ENCODE measurements at regions not wholly inside any gene's neighbourhood (a gene's known extent, or its start where the extent isn't known, plus 50 kb on each side); places are given as distances from the start of the nearest gene placed in this dataset.

- Histone ChIP-seq H3F3A (ENCODE audit: insufficient read depth, low read length, poor library complexity, severe bottlenecking) (no peaks in the 10 kb centered on the region), H3K4me3 (ENCODE audit: low read length) (no peak overlapping the region), H4K20me1 (ENCODE audit: insufficient read depth) (peaks cover 5% of the 10 kb centered on the region), H2AFZ (ENCODE audit: low read depth, low read length) (no peak overlapping the region), H3K79me2 (replicated peaks; ENCODE audit: insufficient read depth, low read length) (peaks cover 2% of the 10 kb centered on the region), H3K27me3 (ENCODE audit: insufficient read depth, low read depth, low read length) (no peaks in the 10 kb centered on the region), H3K9me2 (ENCODE audit: insufficient read depth, low read length) (no peaks in the 10 kb centered on the region), H3K4me2 (ENCODE audit: low read length) (no peak overlapping the region), H3K9ac (ENCODE audit: low read length) (no peak overlapping the region), H3K36me3 (ENCODE audit: insufficient read depth, low read length) (no peaks in the 10 kb centered on the region), H3K9me3 (ENCODE audit: low read length) (no peaks in the 10 kb centered on the region), H3K27ac (ENCODE audit: low read length) (no peak overlapping the region)
- TF ChIP-seq EZH2 (IDR thresholded peaks at IDR 0.05; ENCODE audit: borderline replicate concordance, insufficient read depth, low read length, poor library complexity, severe bottlenecking) (no peak), TAF1 (IDR thresholded peaks at IDR 0.05; ENCODE audit: low read depth) (no peak), POLR2AphosphoS5 (IDR thresholded peaks at IDR 0.05) (no peak), MXI1 (conservative IDR thresholded peaks at IDR 0.05; ENCODE audit: poor library complexity, severe bottlenecking) (no peak), EP300 (conservative IDR thresholded peaks at IDR 0.05; ENCODE audit: poor library complexity, severe bottlenecking) (no peak), RAD21 (conservative IDR thresholded peaks at IDR 0.05) (no peak), SMC3 (conservative IDR thresholded peaks at IDR 0.05; ENCODE audit: poor library complexity) (no peak), CTCF (IDR thresholded peaks at IDR 0.05; ENCODE audit: poor library complexity, severe bottlenecking) (no peak), REST (IDR thresholded peaks at IDR 0.05; ENCODE audit: borderline replicate concordance) (no peak)
These were observed 207.1 kb downstream of the CTTN start for GRCh38 chr11:70605468-70605815.

GRCh38 chr11:70605846-70606245, 207.5 kb downstream of the CTTN start:
- Histone ChIP-seq H3K9me2 (ENCODE audit: insufficient read depth, low read length) (no peaks in the 10 kb centered on the region), H3K4me3 (ENCODE audit: low read length) (no peak overlapping the region), H3K27ac (ENCODE audit: low read length) (no peak overlapping the region), H3K27me3 (ENCODE audit: insufficient read depth, low read depth, low read length) (no peaks in the 10 kb centered on the region), H3K9ac (ENCODE audit: low read length) (no peak overlapping the region), H3K4me2 (ENCODE audit: low read length) (no peak overlapping the region), H3K9me3 (ENCODE audit: low read length) (no peaks in the 10 kb centered on the region), H4K20me1 (ENCODE audit: insufficient read depth) (peaks cover 5% of the 10 kb centered on the region), H3K79me2 (replicated peaks; ENCODE audit: insufficient read depth, low read length) (peaks cover 2% of the 10 kb centered on the region), H2AFZ (ENCODE audit: low read depth, low read length) (no peak overlapping the region), H3F3A (ENCODE audit: insufficient read depth, low read length, poor library complexity, severe bottlenecking) (no peaks in the 10 kb centered on the region), H3K36me3 (ENCODE audit: insufficient read depth, low read length) (no peaks in the 10 kb centered on the region)
- TF ChIP-seq TAF1 (IDR thresholded peaks at IDR 0.05; ENCODE audit: low read depth) (no peak), SMC3 (conservative IDR thresholded peaks at IDR 0.05; ENCODE audit: poor library complexity) (no peak), MXI1 (conservative IDR thresholded peaks at IDR 0.05; ENCODE audit: poor library complexity, severe bottlenecking) (no peak), POLR2AphosphoS5 (IDR thresholded peaks at IDR 0.05) (no peak)
